ENCODE measurements at regions not wholly inside any gene's neighbourhood (a gene's known extent, or its start where the extent isn't known, plus 50 kb on each side); places are given as distances from the start of the nearest gene placed in this dataset.

- Histone ChIP-seq H3K9ac (ENCODE audit: insufficient read depth, low read length, poor library complexity, severe bottlenecking) (no peak overlapping the region), H4K20me1 (ENCODE audit: insufficient read depth, low read length) (no peaks in the 10 kb centered on the region), H2AFZ (ENCODE audit: insufficient read depth, low read depth, low read length, poor library complexity, severe bottlenecking) (no peak overlapping the region), H3K27me3 (ENCODE audit: control insufficient read depth in 2 of 2, insufficient read depth in 2 of 2, low read length in 2 of 2) (no peaks in the 10 kb centered on the region), H3K4me3 (replicated peaks in 1 of 3; ENCODE audit: low read depth in 2 of 3, low read length in 3 of 3) (no peak overlapping the region), H3K36me3 (replicated peaks in 1 of 2; ENCODE audit: control insufficient read depth in 1 of 2, insufficient read depth in 2 of 2, low read length in 2 of 2) (no peaks in the 10 kb centered on the region), H3K27ac (ENCODE audit: low read depth in 1 of 2, low read length in 2 of 2) (no peak overlapping the region), H3K79me2 (ENCODE audit: insufficient read depth, low read length) (no peaks in the 10 kb centered on the region), H3K4me2 (replicated peaks; ENCODE audit: extremely low read depth, low read length, poor library complexity, severe bottlenecking) (no peak overlapping the region), H3K9me3 (replicated peaks in 1 of 2; ENCODE audit: control insufficient read depth in 1 of 2, insufficient read depth in 1 of 2, low read length in 2 of 2) (no peaks in the 10 kb centered on the region), H3K4me1 (ENCODE audit: control insufficient read depth in 1 of 2, insufficient read depth in 2 of 2, low read length in 2 of 2) (no peaks in the 10 kb centered on the region)
- Mint-ChIP-seq H3K36me3 (no peaks in the 10 kb centered on the region), H3K9me3 (no peaks in the 10 kb centered on the region), H3K27me3 (ENCODE audit: low read depth in 3 of 3) (no peaks in the 10 kb centered on the region), H3K4me3 (no peak overlapping the region), H3K4me1 (no peaks in the 10 kb centered on the region), H3K27ac (no peak overlapping the region)
- DNase-seq: no peak
- no peak for TF ChIP-seq CTCF (IDR thresholded peaks at IDR 0.05)
- intact Hi-C loops (cut with micrococcal nuclease): no loop called here
Measured at GRCh38 chr2:144166743-144167142, 353.2 kb downstream of the ZEB2 start.

GRCh38 chr2:144165599-144166250 lies 354.2 kb downstream of the ZEB2 start:
- DNase-seq: no peak
- H3K27me3 Mint-ChIP-seq (ENCODE audit: low read depth in 3 of 3): no peaks in the 10 kb centered on the region
- H3K79me2 ChIP-seq (ENCODE audit: insufficient read depth, low read length): no peaks in the 10 kb centered on the region
- no peaks in the 10 kb centered on the region for H3K4me1 Mint-ChIP-seq
- no peaks in the 10 kb centered on the region for H3K9me3 Mint-ChIP-seq
- TF ChIP-seq CTCF (IDR thresholded peaks at IDR 0.05): no peak
- no peaks in the 10 kb centered on the region for H3K4me1 ChIP-seq (ENCODE audit: control insufficient read depth in 1 of 2, insufficient read depth in 2 of 2, low read length in 2 of 2)
- H3K36me3 Mint-ChIP-seq: no peaks in the 10 kb centered on the region
- WGBS (ENCODE audit: insufficient coverage): 100% methylated on average over 1 of the region's 1 CpG
- no peak overlapping the region for H3K4me2 ChIP-seq (replicated peaks; ENCODE audit: extremely low read depth, low read length, poor library complexity, severe bottlenecking)
- no peaks in the 10 kb centered on the region for H3K9me3 ChIP-seq (replicated peaks in 1 of 2; ENCODE audit: control insufficient read depth in 1 of 2, insufficient read depth in 1 of 2, low read length in 2 of 2)
- no peak overlapping the region for H3K27ac Mint-ChIP-seq
- no peaks in the 10 kb centered on the region for H4K20me1 ChIP-seq (ENCODE audit: insufficient read depth, low read length)
- H2AFZ ChIP-seq (ENCODE audit: insufficient read depth, low read depth, low read length, poor library complexity, severe bottlenecking): no peak overlapping the region
- no peak overlapping the region for H3K9ac ChIP-seq (ENCODE audit: insufficient read depth, low read length, poor library complexity, severe bottlenecking)
- H3K27ac ChIP-seq (ENCODE audit: low read depth in 1 of 2, low read length in 2 of 2): no peak overlapping the region
- no peak overlapping the region for H3K4me3 ChIP-seq (replicated peaks in 1 of 3; ENCODE audit: low read depth in 2 of 3, low read length in 3 of 3)
- no peaks in the 10 kb centered on the region for H3K27me3 ChIP-seq (ENCODE audit: control insufficient read depth in 2 of 2, insufficient read depth in 2 of 2, low read length in 2 of 2)
- no peaks in the 10 kb centered on the region for H3K36me3 ChIP-seq (replicated peaks in 1 of 2; ENCODE audit: control insufficient read depth in 1 of 2, insufficient read depth in 2 of 2, low read length in 2 of 2)
- intact Hi-C loops (cut with micrococcal nuclease): no loop called here
- no peak overlapping the region for H3K4me3 Mint-ChIP-seq

Measured in CD14-positive monocyte (primary cell).